HuH-7.5 (cell line): ENCODE measurements at regions not wholly inside any gene's neighbourhood (a gene's known extent, or its start where the extent isn't known, plus 50 kb on each side); places are given as distances from the start of the nearest gene placed in this dataset.

Experiments used
- DNase-seq: peaks from one replicate; pipeline ENCODE4 v3.0.0; 2011; ENCODE audit warnings: low spot score

- DNase-seq: no peak
These were observed 845.6 kb downstream of the ADGRL2 start for GRCh38 chr1:82646336-82646735.

DNA sequence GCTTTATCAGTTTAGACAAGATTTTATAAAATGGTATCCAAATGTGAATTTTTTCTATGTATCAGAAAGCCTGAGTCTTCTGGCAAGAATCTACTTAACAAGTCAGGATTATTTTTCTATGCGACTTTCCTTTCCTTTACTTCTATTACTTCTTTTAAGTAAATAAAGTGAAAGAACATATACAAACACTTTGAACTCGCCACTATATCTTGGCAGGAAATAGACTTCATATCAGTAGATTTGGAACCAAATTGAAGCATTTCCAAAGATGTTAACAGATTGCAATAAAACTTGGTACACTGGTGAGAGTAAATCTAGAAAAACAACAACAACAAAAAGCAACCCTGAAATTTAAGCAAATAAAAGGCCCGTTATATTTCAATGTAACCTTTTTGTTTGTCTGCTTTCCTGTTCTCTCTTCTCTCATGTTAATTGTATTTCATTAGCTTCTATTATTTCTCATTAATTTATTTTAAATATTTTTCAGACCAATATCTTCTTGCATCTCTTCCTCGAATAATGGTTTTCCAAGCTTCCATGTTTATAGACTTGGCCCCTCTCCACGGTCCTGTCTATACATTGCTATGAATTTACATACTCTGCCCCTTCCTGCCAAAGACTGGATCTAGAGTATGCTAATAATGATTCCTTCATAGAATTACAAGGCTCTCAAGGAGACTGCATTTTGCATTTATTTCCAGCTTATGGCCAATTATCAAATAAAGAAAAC is 843.6 kb downstream of the ADGRL2 start:
- no peak for DNase-seq

GRCh38 chr1:82640352-82640751 is 839.6 kb downstream of the ADGRL2 start:
- DNase-seq: no peak

DNA sequence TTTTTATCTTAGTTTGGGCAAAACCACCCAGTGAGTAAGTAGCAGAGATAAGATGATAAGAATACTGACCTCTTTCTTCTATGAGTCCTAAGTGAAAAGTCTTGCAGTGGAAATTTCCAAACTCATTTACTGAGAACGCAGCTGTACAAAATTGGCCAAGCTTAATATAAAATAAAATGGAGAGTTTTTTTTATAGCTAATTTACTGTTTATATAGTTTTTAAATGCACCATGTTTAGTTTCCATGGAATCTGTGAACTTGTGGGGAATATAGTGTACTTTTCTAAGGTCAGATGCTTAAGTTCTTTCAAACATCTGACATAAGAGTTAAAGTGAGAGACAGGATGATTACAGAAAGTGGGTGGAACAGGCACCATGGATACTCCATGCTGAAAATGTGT is 833.5 kb downstream of the ADGRL2 start:
- no peak for DNase-seq

DNA sequence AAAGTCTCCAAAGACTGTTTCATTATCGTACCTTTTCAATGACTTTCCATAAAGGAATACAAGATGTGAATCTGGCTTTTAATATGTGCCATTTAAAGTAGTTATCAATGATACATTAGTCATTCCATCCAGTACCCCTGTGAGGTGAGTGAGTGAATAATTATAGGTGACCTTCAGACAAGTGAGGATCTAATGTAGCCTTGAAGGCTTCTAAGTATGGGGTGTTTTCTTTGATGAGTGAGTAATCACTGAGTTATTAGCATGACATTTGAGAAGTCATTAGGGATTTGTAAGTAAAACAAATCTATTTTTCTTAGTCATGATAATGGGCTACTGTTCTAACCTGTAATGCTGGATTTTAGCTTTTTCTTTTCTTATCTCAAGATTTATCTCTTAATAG is 831.4 kb downstream of the ADGRL2 start:
- DNase-seq: no peak

DNA sequence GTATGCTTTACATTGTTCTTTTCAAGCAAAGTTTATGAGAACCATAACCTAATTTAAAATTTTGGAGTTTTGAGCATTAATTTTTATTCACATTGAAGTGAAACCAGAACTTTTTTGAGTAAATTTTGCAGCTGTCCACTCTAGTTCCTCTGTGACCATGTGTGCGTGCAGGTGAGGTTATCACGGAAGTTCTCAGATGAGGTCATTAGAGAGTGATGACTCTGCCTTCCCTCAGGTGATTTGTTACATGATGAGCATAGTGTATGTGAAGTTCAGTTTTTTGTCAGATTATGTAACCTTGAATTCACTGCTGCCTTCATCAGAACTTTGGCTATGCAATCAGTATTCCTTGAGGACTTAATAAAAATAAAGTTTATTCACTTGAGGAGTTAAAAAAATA is 828.2 kb downstream of the ADGRL2 start:
- DNase-seq: no peak

DNA sequence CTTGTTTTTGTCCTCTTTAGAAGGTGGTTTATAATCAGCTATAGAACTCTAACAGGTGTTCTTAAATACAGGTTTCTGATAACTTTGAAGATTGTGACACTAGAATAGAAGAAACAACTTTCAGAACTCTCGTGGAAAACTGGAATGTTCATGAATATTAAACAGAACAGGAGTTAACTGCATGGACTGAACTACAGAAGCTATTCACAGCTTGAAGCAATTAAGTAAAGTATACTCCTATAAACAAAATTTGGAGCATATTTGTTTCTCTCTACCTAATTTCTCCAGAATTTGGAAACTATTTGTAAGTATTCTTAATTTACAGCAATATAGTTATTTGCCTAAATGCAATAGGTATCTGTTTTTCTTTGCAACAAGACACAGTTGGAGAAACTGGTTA is 824.8 kb downstream of the ADGRL2 start:
- no peak for DNase-seq

GRCh38 chr1:82621076-82621475 is 820.3 kb downstream of the ADGRL2 start:
- DNase-seq: no peak

DNA sequence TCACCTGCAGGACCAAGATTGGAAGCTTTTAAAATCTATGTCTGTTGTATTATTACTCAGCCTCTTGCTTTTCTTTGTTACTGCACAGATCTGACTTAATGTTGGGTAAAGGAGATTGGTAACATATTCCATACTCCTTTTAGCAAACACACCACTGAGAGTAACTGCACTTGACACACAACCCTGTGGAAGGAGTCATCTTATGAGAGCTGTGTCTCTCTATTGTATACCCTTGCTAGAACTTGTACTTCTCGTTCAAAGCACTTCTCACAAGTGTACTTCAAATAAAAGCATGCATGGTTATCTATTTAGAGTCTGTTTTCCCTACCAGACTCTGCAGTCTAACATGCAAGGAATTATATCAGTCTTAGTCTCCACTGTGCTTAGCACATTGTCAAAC is 813.4 kb downstream of the ADGRL2 start:
- DNase-seq: no peak

- DNase-seq: no peak
These were observed 812.3 kb downstream of the ADGRL2 start for GRCh38 chr1:82612986-82613385.

DNA sequence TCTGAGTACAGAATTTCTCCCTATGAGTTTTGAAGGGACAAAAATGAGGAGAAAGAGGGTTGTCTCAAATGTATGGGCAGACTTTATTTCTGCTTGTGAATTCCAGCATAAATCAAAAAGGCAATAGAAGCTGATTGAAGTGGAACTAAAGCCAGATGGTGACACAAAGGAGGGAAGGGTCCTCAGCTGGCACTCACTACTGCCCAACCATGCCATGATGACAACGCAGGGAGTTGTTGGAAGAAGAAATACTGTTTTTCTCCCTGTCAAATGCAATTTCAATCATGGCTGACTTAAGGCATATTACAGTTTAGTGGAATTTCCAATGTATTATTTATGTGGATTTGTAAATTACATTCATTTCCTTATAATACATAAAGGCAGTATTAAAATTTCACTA is 805.8 kb downstream of the ADGRL2 start:
- no peak for DNase-seq

GRCh38 chr1:82604524-82604923 is 803.8 kb downstream of the ADGRL2 start:
- no peak for DNase-seq

DNA sequence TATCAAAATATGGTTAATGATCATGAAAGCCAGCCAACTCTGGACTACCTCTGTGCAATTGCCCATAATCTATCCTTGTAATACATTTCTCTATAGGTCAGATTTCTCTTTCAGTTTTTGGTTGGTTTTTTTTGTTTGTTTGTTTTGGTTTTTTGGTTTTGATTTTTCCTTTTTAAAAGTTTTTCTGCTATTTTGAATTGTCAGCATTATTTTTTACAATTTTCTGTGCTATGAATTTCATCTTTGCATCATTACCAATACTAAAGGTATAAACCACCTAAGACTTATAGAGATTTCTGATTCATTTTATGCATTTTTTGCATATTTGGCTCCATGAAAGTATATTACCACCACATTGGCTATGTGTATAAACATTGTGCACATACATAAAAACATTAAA is 799.6 kb downstream of the ADGRL2 start:
- no peak for DNase-seq

DNA sequence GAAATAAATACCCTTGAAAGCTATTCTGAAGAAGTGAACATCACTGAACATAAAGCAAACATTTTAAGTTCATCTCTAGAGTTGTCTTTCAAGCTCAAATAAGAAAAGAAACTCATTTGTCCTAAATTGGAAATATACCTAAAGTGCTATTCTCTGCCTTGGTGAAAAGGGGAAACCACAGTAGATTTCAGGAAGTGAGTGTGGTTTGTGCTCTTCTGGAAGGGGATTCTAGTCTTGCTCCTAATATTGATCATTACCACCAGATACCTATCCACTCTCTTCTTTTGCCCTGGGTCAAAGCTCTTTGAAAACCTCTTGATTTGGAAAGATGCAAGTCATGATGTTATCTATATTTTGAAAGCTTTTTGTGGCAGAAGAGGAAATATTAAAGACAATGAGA is 798.1 kb downstream of the ADGRL2 start:
- DNase-seq: no peak

DNA sequence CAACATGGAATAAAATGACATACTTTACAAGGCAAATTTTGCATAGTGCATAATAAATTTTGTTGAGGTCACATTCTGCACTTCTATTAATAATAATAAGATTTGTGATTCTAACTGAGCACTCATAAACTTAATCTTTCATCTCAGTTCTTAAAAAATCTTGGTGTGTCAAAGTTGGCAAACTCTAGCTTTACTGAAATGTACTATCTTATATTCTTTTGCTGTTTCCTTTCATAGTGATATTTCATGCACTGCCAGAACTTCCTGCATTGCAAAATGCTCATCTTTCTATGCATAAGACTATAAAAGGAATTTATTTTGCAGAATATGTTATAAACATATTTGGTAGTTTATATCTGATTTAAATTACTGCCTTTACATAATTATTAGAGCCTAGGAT is 797.6 kb downstream of the ADGRL2 start:
- no peak for DNase-seq

- no peak for DNase-seq
These were observed 796.9 kb downstream of the ADGRL2 start for GRCh38 chr1:82597649-82598048.

DNA sequence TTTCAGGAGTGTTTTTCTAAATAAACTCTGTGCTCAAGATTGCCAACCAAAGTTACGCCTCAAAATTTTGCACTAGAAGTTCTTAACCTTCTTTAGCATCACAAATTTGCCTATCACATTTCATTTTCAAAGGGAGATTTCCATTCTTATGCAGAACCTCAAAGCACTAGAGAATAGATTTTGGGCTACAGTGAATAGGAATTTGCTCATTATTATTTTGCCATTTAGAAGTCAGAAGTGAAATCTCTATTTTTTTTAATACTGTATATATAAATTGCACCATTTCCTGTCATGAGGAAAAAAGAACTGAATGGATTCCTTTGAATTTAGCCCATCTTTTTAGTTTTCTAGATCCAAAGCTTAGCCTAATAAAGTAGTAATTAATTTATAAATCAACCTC is 796.4 kb downstream of the ADGRL2 start:
- no peak for DNase-seq

DNA sequence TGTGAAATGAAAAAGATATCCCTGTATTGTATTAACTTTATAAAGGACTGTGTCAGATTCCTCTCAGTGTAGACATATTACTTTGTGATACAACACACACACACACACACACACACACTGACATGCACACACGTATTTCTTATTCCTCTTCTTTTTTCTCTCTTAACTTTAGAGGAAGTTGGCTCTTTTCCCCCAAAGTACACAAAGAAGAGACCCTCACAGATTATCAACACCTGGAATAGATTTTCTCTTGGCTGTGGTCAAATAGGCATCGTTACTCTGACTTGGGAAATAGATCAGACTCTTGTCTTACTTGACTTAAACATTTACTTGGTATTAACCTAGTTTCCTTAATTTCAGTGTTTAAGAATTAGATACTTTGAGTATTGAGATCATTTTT is 792.8 kb downstream of the ADGRL2 start:
- no peak for DNase-seq

DNA sequence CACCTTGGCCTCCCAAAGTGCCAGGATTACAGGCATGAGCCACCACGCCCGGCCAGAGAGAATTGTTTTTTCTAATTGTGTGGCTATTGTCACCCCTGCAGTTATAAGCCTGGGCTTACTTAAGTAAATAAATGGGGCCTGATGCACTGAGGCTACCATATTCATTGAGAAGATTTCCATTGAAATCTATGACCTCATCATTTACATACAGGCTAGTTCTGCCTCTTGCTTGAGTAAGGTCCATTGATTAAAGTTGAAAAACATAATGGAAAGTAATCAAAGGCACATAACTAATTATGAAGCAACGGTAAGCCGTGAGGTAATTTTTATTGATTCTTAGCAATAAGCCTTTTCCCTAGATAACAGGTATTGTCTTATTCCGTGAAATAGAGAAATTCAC is 788.9 kb downstream of the ADGRL2 start:
- DNase-seq: no peak

GRCh38 chr1:82587371-82587770 is 786.6 kb downstream of the ADGRL2 start:
- no peak for DNase-seq

DNA sequence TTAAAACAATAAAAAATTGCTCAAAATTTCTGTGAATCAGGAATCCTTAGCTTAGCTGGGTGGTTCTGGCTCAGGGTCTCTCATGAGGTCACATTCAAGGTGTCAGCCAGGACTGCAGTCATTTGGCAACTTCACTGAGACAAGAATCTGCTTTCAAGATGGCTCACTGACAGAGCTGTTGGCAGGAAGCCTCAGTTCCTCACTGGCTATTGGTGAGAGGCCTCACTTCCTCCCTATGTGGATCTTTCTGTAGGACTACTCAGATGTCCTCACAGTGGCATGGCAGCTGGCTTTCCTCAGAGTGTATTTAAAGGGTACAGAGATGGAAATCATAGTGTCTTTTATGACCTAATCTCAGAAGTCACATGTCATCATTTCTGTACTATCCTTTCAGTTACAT is 785.7 kb downstream of the ADGRL2 start:
- no peak for DNase-seq

- no peak for DNase-seq
These were observed 781.6 kb downstream of the ADGRL2 start for GRCh38 chr1:82582347-82582746.

DNA sequence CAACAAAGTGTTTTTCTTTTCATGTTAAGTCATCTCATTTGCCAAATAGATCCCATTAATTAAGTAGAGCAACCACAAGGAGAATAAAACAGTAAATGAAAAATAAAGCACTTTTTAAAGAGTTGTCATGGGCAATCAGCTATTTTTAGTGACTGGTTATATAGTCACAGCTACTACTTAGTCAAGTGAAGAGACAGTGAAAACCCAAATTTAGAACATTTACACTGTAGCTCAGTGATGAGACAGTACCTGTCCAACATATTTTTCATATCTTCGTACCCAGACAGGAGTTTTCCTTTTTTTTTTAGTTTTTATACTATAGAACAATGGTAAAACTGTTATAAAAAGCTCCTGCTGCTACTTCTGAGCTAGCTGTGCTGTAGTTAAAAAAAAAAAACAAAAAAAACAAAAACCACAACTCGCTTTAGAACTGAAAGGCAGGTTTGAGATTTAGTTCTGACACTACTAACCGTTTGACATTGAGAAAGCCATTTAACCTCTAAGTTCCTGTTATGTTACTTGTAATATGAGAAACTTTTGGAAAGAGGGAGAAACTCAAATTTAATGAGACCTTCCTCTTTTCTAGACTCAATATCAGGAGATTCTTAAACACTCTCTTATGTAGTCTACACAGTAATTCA is 777.5 kb downstream of the ADGRL2 start:
- no peak for DNase-seq

- no peak for DNase-seq
These were observed 766.6 kb downstream of the ADGRL2 start for GRCh38 chr1:82567348-82567747.
